HG02884 (cell line): ENCODE measurements at regions not wholly inside any gene's neighbourhood (a gene's known extent, or its start where the extent isn't known, plus 50 kb on each side); places are given as distances from the start of the nearest gene placed in this dataset.

ENCODE experiments used
- ATAC-seq: cut with Tn5 transposase; IDR thresholded peaks from one replicate; pipeline ENCODE4 v1.9.1; 2021; ENCODE audit warnings: mild to moderate bottlenecking, moderate library complexity; ENCODE audit not compliant: unreplicated experiment

DNA sequence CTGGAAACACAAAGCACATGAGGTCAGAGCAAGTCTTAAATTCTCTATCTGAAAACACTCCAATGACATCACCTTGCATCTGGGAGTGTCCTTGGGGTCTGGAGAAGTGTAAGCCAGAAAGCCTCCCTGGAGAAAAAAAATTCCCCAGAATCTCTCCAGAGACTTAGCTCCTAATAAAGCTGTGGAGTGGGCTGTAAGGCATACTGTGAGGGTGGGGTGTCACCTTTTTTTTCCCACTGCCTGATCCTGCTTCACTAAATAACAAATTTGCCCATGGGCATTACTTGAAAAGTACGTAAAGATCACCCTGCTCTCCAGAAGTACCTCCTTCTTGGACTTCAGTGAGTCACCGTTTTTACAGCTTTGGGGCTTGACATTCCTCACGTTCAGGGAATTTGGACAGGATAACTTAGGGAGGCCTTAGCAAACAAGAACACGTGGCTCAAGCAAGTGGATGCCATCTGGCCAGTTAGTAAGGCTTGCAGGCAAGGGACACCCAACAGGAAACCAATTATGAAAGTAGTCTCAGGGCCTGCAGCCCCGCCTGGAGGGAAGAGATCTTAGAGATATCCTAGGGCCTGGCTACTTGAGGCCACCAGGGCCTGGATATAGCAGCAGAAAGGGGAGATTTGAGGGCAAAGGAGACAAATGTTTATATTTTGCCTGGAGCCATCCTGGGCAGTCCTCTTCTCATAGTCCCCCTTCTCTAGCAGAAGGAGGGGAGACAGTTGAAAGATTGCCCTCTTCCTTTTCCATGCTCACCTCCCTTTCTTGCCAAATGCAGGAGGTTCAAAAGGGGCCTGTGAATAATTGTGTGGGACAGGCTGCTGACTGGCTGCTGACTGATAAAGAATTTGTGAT, 60.1 kb upstream of the PLAC1 start:
- ATAC-seq, result no peak

DNA sequence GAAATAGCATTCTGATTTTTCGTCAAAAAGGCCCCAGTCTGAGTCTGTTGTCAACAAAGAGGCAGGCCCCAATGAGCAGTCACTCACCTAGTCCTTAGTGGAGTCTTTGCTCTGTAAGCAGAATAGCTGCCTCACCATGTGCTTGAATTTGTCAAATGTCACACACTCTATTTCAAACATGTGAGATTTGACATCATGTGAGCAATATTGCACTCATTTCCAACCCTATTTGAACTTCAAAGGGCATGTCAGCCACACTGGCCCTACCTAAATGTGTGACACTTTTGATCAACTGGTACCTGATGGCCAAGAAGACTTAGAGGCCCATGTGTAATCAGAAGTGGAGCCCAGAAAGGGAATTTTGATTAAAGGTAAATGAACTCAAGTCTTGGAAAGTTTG, 59.4 kb upstream of the PLAC1 start:
- ATAC-seq, result no peak

DNA sequence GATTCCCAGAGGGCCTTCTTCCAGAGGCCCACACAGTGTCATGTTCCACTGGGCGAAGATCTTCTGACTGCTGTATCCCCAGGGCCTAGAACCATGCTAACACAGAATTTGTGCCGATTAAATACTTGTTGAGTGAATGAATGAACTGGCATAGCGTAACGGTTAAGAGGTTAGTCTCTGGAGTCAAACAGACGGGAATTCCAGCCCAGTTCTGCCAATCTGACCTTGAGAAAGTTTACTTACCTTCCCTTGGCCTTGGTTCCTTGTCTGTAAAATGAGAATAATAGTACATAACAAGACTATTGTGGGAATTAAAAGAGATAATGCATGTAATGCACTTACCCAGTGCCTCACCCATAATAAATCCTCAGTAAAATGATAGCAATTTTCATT, 58.3 kb upstream of the PLAC1 start:
- ATAC-seq, result no peak

GRCh38 chrX:134715930-134716619, 57.8 kb upstream of the PLAC1 start:
- no peak for ATAC-seq

- no peak for ATAC-seq
Observed at GRCh38 chrX:134714633-134715110, 56.4 kb upstream of the PLAC1 start.

DNA sequence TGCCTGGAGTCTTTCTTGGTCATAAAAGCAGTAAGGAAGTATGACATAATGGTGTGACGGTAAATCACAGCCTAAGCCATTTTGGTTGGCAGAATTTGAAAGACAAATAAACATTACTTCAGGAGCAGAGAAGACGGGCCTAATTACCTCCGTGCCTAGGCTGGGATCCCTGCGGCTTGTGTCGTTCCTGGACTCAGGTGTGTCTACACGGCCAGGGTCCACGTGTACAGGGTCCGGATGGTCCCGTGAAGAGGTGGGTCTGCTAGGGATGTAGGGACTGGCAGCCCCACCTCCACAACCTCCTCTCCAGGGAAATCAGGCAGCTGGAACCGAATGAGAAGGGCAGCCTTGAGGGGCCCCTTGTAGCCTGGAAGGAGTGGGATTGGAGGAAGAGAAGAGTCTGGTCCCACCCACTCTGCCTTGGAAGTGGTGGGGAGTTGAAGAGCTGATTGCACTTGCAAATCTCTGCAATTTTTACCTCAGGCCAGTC, 55.4 kb upstream of the PLAC1 start:
- no peak for ATAC-seq

- ATAC-seq, result no peak
Observed at GRCh38 chrX:134712272-134712671, 54.0 kb upstream of the PLAC1 start.

GRCh38 chrX:134711135-134711921, 53.1 kb upstream of the PLAC1 start:
- ATAC-seq, result no peak
